ENCODE measurements at regions not wholly inside any gene's neighbourhood (a gene's known extent, or its start where the extent isn't known, plus 50 kb on each side); places are given as distances from the start of the nearest gene placed in this dataset.
"Not testable (repeated sequence)": the region's sequence is repeated elsewhere in the genome, so short reads cannot be mapped to it uniquely, and the experiment has no call there.

DNA sequence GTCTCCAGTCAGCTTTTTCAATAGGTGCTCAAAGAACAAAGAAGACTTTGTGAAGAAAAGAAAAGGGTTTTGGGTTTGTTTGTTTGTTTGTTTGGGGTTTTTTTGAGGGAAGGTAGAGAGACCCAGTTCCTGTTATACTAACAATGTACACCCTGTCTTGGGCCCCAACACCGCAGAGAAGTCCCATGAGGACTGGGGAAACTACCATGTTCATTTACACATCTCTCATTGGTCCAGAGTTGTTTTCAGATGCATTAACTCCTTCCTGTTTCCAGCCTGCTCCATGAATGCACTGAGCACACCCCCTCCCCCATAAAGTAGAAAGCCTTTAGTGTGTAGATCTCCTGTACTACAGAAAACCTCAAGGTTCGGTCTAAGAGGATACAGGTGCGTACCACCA, 51.1 kb upstream of the SLC8A3 start:
- Histone ChIP-seq H3K27me3 (no peaks in the 10 kb centered on the region), H3K36me3 (no peaks in the 10 kb centered on the region), H3K27ac (no peak overlapping the region), H3K9me3 (no peaks in the 10 kb centered on the region), H3K4me3 (no peak overlapping the region), H3K4me1 (no peaks in the 10 kb centered on the region)
- TF ChIP-seq, protein P1, sequence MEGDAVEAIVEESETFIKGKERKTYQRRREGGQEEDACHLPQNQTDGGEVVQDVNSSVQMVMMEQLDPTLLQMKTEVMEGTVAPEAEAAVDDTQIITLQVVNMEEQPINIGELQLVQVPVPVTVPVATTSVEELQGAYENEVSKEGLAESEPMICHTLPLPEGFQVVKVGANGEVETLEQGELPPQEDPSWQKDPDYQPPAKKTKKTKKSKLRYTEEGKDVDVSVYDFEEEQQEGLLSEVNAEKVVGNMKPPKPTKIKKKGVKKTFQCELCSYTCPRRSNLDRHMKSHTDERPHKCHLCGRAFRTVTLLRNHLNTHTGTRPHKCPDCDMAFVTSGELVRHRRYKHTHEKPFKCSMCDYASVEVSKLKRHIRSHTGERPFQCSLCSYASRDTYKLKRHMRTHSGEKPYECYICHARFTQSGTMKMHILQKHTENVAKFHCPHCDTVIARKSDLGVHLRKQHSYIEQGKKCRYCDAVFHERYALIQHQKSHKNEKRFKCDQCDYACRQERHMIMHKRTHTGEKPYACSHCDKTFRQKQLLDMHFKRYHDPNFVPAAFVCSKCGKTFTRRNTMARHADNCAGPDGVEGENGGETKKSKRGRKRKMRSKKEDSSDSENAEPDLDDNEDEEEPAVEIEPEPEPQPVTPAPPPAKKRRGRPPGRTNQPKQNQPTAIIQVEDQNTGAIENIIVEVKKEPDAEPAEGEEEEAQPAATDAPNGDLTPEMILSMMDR (IDR thresholded peaks at IDR 0.05), result no peak
- TF ChIP-seq POLR2AphosphoS5 (IDR thresholded peaks at IDR 0.05) (no peak), POLR2A (IDR thresholded peaks at IDR 0.05) (no peak), EP300 (IDR thresholded peaks at IDR 0.05) (no peak)
- 43% methylated on average over 3 of the region's 3 CpGs for WGBS
- no peak for DNase-seq (ENCODE audit: low spot score in 2 of 2)

DNA sequence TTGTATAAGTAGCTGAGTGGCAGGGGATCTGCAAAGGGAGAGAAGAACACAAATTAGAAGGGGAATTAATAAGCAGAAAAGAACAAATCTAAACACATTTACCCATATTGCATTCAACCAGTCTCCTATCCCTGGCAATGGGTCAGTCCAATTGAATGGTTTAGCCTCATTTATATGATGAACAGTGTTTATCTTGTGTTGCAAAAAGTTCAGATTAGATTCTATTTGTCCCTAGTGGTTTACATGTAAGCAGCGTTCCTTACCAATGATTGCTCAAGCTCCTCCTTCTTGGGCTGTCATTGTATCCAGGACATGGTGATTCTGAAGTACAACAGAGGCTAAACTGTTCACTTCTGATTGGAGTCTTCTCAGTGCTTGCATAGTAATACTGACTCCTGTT, 49.9 kb upstream of the SLC8A3 start:
- H3K27me3 ChIP-seq; H3K27ac ChIP-seq; DNase-seq (ENCODE audit: low spot score in 2 of 2); H3K4me3 ChIP-seq; H3K4me1 ChIP-seq; H3K9me3 ChIP-seq; H3K36me3 ChIP-seq: not testable (repeated sequence)
- WGBS, result 76% methylated on average over 1 of the region's 1 CpG

All from suprapubic skin (tissue), 4 donors.